Erythroblast (primary cell): ENCODE measurements at regions not wholly inside any gene's neighbourhood (a gene's known extent, or its start where the extent isn't known, plus 50 kb on each side); places are given as distances from the start of the nearest gene placed in this dataset.

Experiments used
- GATA1 ChIP-seq: IDR thresholded peaks from 2 replicates; pipeline ENCODE4 v1.6.1; 2011; ENCODE audit warnings: low read depth, mild to moderate bottlenecking, control low read depth, low read length, moderate library complexity
- POLR2A ChIP-seq: IDR thresholded peaks from 2 replicates; pipeline ENCODE4 v1.6.1; 2011; ENCODE audit warnings: mild to moderate bottlenecking, low read length

- TF ChIP-seq POLR2A (no peak), GATA1 (no peak)
Measured at GRCh38 chr18:24877546-24877945, 417.1 kb downstream of the HRH4 start.
